SK-N-SH treated with all-trans-retinoic acid at 6 μM for 48 hours (cell line): ENCODE measurements at regions not wholly inside any gene's neighbourhood (a gene's known extent, or its start where the extent isn't known, plus 50 kb on each side); places are given as distances from the start of the nearest gene placed in this dataset.

Experiments
- ATAC-seq: fragments of 200-7000 bp; cut with Tn5 transposase; 3 replicates; pipeline ENCODE4 v1.9.1; 2020; ENCODE audit warnings: mild to moderate bottlenecking, moderate library complexity
- ARNTL ChIP-seq: fragments of 450-650 bp; formaldehyde crosslinking; IDR thresholded peaks from 2 replicates; pipeline ENCODE4 v1.5.0; 2020; ENCODE audit warnings: low read depth, mild to moderate bottlenecking, moderate library complexity, borderline replicate concordance
- BACH2 ChIP-seq: fragments of 250-450 bp; sonication (Bioruptor Pico); IDR thresholded peaks from 2 replicates; pipeline ENCODE4 v1.9.0; 2021; ENCODE audit warnings: mild to moderate bottlenecking, borderline replicate concordance
- CSDC2 ChIP-seq: fragments of 250-450 bp; sonication (Bioruptor Pico); IDR thresholded peaks from 2 replicates; pipeline ENCODE4 v1.5.0; 2020; ENCODE audit warnings: mild to moderate bottlenecking, moderate library complexity
- CSRNP3 ChIP-seq: fragments of 250-450 bp; sonication (Bioruptor Pico); IDR thresholded peaks from 2 replicates; pipeline ENCODE4 v1.5.1; 2021; ENCODE audit warnings: mild to moderate bottlenecking, moderate library complexity
- ESRRG ChIP-seq: fragments of 250-450 bp; sonication (Bioruptor Pico); IDR thresholded peaks from 2 replicates; pipeline ENCODE4 v1.6.1; 2021; ENCODE audit warnings: mild to moderate bottlenecking
- GLIS3 ChIP-seq: fragments of 250-450 bp; sonication (Bioruptor Pico); IDR thresholded peaks from 2 replicates; pipeline ENCODE4 v1.5.0; 2020; ENCODE audit warnings: mild to moderate bottlenecking, moderate library complexity
- ISL1 ChIP-seq: fragments of 250-450 bp; sonication (Bioruptor Pico); IDR thresholded peaks from 2 replicates; pipeline ENCODE4 v2.1.2; 2022; ENCODE audit warnings: mild to moderate bottlenecking, moderate library complexity
- OSR1 ChIP-seq: fragments of 250-450 bp; sonication (Bioruptor Pico); IDR thresholded peaks from 2 replicates; pipeline ENCODE4 v1.8.0; 2022; ENCODE audit warnings: moderate library complexity, mild to moderate bottlenecking, inconsistent platforms
- PATZ1 ChIP-seq: fragments of 250-450 bp; sonication (Bioruptor Pico); IDR thresholded peaks from 2 replicates; pipeline ENCODE4 v1.8.0; 2020; ENCODE audit warnings: mild to moderate bottlenecking, moderate library complexity, borderline replicate concordance
- POU6F1 ChIP-seq: fragments of 250-450 bp; sonication (Bioruptor Pico); IDR thresholded peaks from 2 replicates; pipeline ENCODE4 v1.8.0; 2021; ENCODE audit warnings: low read depth, mild to moderate bottlenecking, moderate library complexity, borderline replicate concordance
- PPARA ChIP-seq: fragments of 250-450 bp; sonication (Bioruptor Pico); IDR thresholded peaks from 2 replicates; pipeline ENCODE4 v1.5.0; 2020; ENCODE audit warnings: mild to moderate bottlenecking, borderline replicate concordance
- RARB ChIP-seq: fragments of 250-450 bp; sonication (Bioruptor Pico); IDR thresholded peaks from 2 replicates; pipeline ENCODE4 v1.8.0; 2021; ENCODE audit warnings: mild to moderate bottlenecking, moderate library complexity
- SNAI2 ChIP-seq: fragments of 250-450 bp; sonication (Bioruptor Pico); IDR thresholded peaks from 2 replicates; pipeline ENCODE4 v1.5.0; 2020; ENCODE audit warnings: mild to moderate bottlenecking, moderate library complexity
- TCF4 ChIP-seq: fragments of 250-450 bp; sonication (Bioruptor Pico); IDR thresholded peaks from 2 replicates; pipeline ENCODE4 v1.8.0; 2021; ENCODE audit warnings: mild to moderate bottlenecking, moderate library complexity, borderline replicate concordance
- TOX ChIP-seq: fragments of 250-450 bp; sonication (Bioruptor Pico); IDR thresholded peaks from 2 replicates; pipeline ENCODE4 v1.8.0; 2021; ENCODE audit warnings: mild to moderate bottlenecking, moderate library complexity, borderline replicate concordance
- TSHZ2 ChIP-seq: fragments of 250-450 bp; sonication (Bioruptor Pico); IDR thresholded peaks from 2 replicates; pipeline ENCODE4 v1.5.0; 2020; ENCODE audit warnings: mild to moderate bottlenecking, moderate library complexity
- ZC3H10 ChIP-seq: fragments of 250-450 bp; sonication (Bioruptor Pico); IDR thresholded peaks from 2 replicates; pipeline ENCODE4 v1.5.1; 2021; ENCODE audit warnings: mild to moderate bottlenecking, moderate library complexity
- ZFP3 ChIP-seq: fragments of 250-450 bp; sonication (Bioruptor Pico); IDR thresholded peaks from 2 replicates; pipeline ENCODE4 v1.5.0; 2020; ENCODE audit warnings: mild to moderate bottlenecking, moderate library complexity
- ZFP30 ChIP-seq: fragments of 450-650 bp; formaldehyde crosslinking; IDR thresholded peaks from 2 replicates; pipeline ENCODE4 v1.5.0; 2022; ENCODE audit warnings: mild to moderate bottlenecking, moderate library complexity
- ZNF565 ChIP-seq: fragments of 450-650 bp; formaldehyde crosslinking; conservative IDR thresholded peaks from 2 replicates; pipeline ENCODE4 v1.5.0; 2020; ENCODE audit warnings: low read depth, mild to moderate bottlenecking, moderate library complexity
- ZNF70 ChIP-seq: fragments of 450-650 bp; formaldehyde crosslinking; IDR thresholded peaks from 2 replicates; pipeline ENCODE4 v1.5.0; 2020; ENCODE audit warnings: mild to moderate bottlenecking, moderate library complexity
- ZNF8 ChIP-seq: fragments of 450-650 bp; formaldehyde crosslinking; IDR thresholded peaks from 2 replicates; pipeline ENCODE4 v1.5.0; 2020; ENCODE audit warnings: mild to moderate bottlenecking, moderate library complexity

- no peak for TF ChIP-seq ARNTL (CRISPR knock-in tag)
- no peak for ATAC-seq
These were observed 262.0 kb upstream of the TOPAZ1 start for GRCh38 chr3:43979645-43980044.

GRCh38 chr3:43994657-43995546 lies 246.8 kb upstream of the TOPAZ1 start:
- TF ChIP-seq TSHZ2: peak; percentile 40; the same call in 1 of the 2 replicates
- TF ChIP-seq ZC3H10 (CRISPR knock-in tag): no peak
- peak; percentile 43 for ATAC-seq

- peak; percentile 2 for ATAC-seq
- no peak for TF ChIP-seq ZNF565
- no peak for TF ChIP-seq ISL1 (CRISPR knock-in tag)
- TF ChIP-seq TCF4 (CRISPR knock-in tag): no peak
- no peak for TF ChIP-seq ZFP3 (CRISPR knock-in tag)
- TF ChIP-seq PATZ1: no peak
- TF ChIP-seq ZNF70 (CRISPR knock-in tag): no peak
- TF ChIP-seq GLIS3 (CRISPR knock-in tag): no peak
- no peak for TF ChIP-seq TOX (CRISPR knock-in tag)
- no peak for TF ChIP-seq OSR1 (CRISPR knock-in tag)
- no peak for TF ChIP-seq CSDC2 (CRISPR knock-in tag)
- no peak for TF ChIP-seq CSRNP3 (CRISPR knock-in tag)
- TF ChIP-seq BACH2: no peak
- no peak for TF ChIP-seq RARB (CRISPR knock-in tag)
- TF ChIP-seq ZC3H10 (CRISPR knock-in tag): no peak
- TF ChIP-seq ESRRG: no peak
- no peak for TF ChIP-seq ZNF8
- TF ChIP-seq PPARA: no peak
- no peak for TF ChIP-seq SNAI2 (CRISPR knock-in tag)
- TF ChIP-seq, all 23 proteins: peak for 0
These were observed 245.9 kb upstream of the TOPAZ1 start for GRCh38 chr3:43995547-43996378.

GRCh38 chr3:43996379-43997301 lies 245.0 kb upstream of the TOPAZ1 start:
- ATAC-seq: peak; percentile 34
- no peak for TF ChIP-seq ZFP3 (CRISPR knock-in tag)
- no peak for TF ChIP-seq ZFP30 (CRISPR knock-in tag)
- no peak for TF ChIP-seq CSDC2 (CRISPR knock-in tag)
- TF ChIP-seq ISL1 (CRISPR knock-in tag): no peak
- no peak for TF ChIP-seq ZNF565
- TF ChIP-seq POU6F1 (CRISPR knock-in tag): no peak
- TF ChIP-seq GLIS3 (CRISPR knock-in tag): no peak
- TF ChIP-seq PATZ1: no peak
- TF ChIP-seq CSRNP3 (CRISPR knock-in tag): no peak
- TF ChIP-seq ESRRG: no peak
- TF ChIP-seq ZNF8: no peak
- TF ChIP-seq OSR1 (CRISPR knock-in tag): no peak
- TF ChIP-seq ZC3H10 (CRISPR knock-in tag): no peak
